Activated CD8-positive, alpha-beta T cell treated with anti-CD3 and anti-CD28 coated beads for 36 hours (primary cell): ENCODE measurements at regions not wholly inside any gene's neighbourhood (a gene's known extent, or its start where the extent isn't known, plus 50 kb on each side); places are given as distances from the start of the nearest gene placed in this dataset.

ENCODE experiments used
- ATAC-seq: fragments of 200-7000 bp; cut with Tn5 transposase; one replicate; pipeline ENCODE4 v1.10.0; 2021; ENCODE audit warnings: mild to moderate bottlenecking, moderate library complexity
- CTCF ChIA-PET: fragments of 350-600 bp; sonication (Branson Sonifier 250); formaldehyde crosslinking; loops from one replicate; lab custom pipeline; 2021; ENCODE audit warnings: antibody characterized with exemption; lab: Charles Lee
- POLR2A ChIA-PET: fragments of 350-600 bp; sonication (Branson Sonifier 250); formaldehyde crosslinking; loops from one replicate; lab custom pipeline; 2021; ENCODE audit warnings: antibody characterized with exemption; lab: Charles Lee
- DNase-seq: peaks from one replicate; pipeline ENCODE4 v3.0.0-alpha.2; 2020
- H3K27ac Mint-ChIP-seq: one replicate; pipeline ENCODE4 v1.8.0; 2021; ENCODE audit warnings: mild to moderate bottlenecking, mixed read lengths
- H3K27me3 Mint-ChIP-seq: one replicate; pipeline ENCODE4 v1.8.0; 2021; ENCODE audit warnings: mixed read lengths
- H3K36me3 Mint-ChIP-seq: one replicate; pipeline ENCODE4 v1.8.0; 2021; ENCODE audit warnings: low read depth, mixed read lengths
- H3K4me1 Mint-ChIP-seq: one replicate; pipeline ENCODE4 v1.8.0; 2021; ENCODE audit warnings: low read depth, mixed read lengths
- H3K4me3 Mint-ChIP-seq: one replicate; pipeline ENCODE4 v1.8.0; 2021; ENCODE audit warnings: mild to moderate bottlenecking, moderate library complexity, mixed read lengths
- H3K9me3 Mint-ChIP-seq: one replicate; pipeline ENCODE4 v1.8.0; 2021; ENCODE audit warnings: mixed read lengths
- intact Hi-C: fragments of 100-400 bp; cut with micrococcal nuclease; formaldehyde crosslinking; loops from one replicate; pipeline ENCODE4 v1.10.0; 2022
- TF ChIP-seq, protein P1 (sequence below): fragments of 200-600 bp; IDR thresholded peaks from one replicate; pipeline ENCODE4 v1.8.0; 2022; ENCODE audit warnings: antibody characterized with exemption, mild to moderate bottlenecking

GRCh38 chr22:48209473-48210197 is 1447.2 kb downstream of the TBC1D22A start:
- no peaks in the 10 kb centered on the region for H3K36me3 Mint-ChIP-seq
- H3K9me3 Mint-ChIP-seq = no peaks in the 10 kb centered on the region
- CTCF ChIA-PET = no interaction called here
- no peak overlapping the region for H3K27ac Mint-ChIP-seq
- DNase-seq (no peak), ATAC-seq (no peak)
- peaks cover 4% of the 10 kb centered on the region for H3K27me3 Mint-ChIP-seq
- H3K4me3 Mint-ChIP-seq = no peak overlapping the region
- intact Hi-C loops = no loop called here
- H3K4me1 Mint-ChIP-seq = no peaks in the 10 kb centered on the region
- TF ChIP-seq, protein P1, sequence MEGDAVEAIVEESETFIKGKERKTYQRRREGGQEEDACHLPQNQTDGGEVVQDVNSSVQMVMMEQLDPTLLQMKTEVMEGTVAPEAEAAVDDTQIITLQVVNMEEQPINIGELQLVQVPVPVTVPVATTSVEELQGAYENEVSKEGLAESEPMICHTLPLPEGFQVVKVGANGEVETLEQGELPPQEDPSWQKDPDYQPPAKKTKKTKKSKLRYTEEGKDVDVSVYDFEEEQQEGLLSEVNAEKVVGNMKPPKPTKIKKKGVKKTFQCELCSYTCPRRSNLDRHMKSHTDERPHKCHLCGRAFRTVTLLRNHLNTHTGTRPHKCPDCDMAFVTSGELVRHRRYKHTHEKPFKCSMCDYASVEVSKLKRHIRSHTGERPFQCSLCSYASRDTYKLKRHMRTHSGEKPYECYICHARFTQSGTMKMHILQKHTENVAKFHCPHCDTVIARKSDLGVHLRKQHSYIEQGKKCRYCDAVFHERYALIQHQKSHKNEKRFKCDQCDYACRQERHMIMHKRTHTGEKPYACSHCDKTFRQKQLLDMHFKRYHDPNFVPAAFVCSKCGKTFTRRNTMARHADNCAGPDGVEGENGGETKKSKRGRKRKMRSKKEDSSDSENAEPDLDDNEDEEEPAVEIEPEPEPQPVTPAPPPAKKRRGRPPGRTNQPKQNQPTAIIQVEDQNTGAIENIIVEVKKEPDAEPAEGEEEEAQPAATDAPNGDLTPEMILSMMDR = no peak
- POLR2A ChIA-PET = no interaction called here

- Mint-ChIP-seq H3K4me1 (no peaks in the 10 kb centered on the region), H3K27ac (no peak overlapping the region), H3K36me3 (no peaks in the 10 kb centered on the region), H3K4me3 (no peak overlapping the region), H3K27me3 (peaks cover 4% of the 10 kb centered on the region), H3K9me3 (no peaks in the 10 kb centered on the region)
- ChIA-PET CTCF (no interaction called here), POLR2A (no interaction called here)
- ATAC-seq (no peak), DNase-seq (no peak)
- TF ChIP-seq, protein P1 = no peak
- intact Hi-C loops = no loop called here
Measured at GRCh38 chr22:48208894-48209293, 1446.4 kb downstream of the TBC1D22A start.

DNA sequence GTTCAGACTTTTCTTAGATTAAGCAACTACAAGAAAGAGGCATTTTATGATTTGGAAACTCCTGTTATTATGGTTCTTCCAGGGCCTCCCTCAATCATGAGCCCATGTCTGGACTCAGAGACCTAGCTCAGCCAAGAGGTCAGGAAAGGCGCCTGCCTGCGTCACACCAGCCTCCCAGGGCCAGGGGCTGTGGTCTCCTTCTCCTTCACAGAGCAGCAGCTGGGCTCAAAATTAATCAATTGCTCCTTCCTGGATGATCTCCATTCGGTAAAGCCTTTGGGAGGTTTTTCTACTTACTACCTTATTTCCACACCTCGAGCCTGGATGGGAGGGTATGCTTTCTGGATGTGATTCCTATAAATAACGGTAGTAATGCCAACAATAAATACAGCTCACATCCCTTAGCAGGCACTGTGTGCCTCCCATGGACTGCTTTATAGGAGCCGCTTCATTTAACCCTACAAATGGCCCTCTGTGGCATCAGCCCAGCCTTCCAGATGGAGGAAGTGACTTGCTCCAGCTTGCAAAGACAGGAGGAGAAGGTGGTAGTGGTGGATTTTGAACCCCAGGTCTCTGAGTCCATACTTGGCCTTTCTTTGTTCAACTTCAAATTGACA is 1445.6 kb downstream of the TBC1D22A start:
- TF ChIP-seq, protein P1 = no peak
- CTCF ChIA-PET = no interaction called here
- DNase-seq (no peak), ATAC-seq (no peak)
- Mint-ChIP-seq H3K4me1 (no peaks in the 10 kb centered on the region), H3K36me3 (no peaks in the 10 kb centered on the region), H3K27me3 (peaks cover 4% of the 10 kb centered on the region), H3K9me3 (no peaks in the 10 kb centered on the region), H3K27ac (no peak overlapping the region), H3K4me3 (no peak overlapping the region)
- POLR2A ChIA-PET = no interaction called here
- intact Hi-C loops = no loop called here

DNA sequence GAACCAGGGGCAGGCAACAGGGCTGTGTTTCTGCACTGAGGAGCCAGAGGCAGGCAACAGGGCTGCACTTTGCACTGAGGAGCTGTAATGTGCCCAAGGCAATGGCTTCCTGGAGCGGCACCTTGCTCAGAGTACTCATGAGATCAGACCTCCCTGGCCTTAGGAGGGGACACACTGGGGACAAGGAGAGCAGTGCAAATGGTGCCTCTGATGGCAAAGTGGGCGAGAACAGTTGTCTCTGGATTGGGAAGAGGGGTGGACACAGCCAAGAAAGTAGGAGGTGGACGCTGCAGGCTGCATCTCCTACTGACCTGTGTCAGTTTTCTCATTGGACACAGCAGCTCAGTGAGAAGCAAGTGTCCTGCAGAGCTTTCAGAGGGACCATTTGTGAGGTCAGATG is 1443.3 kb downstream of the TBC1D22A start:
- no peaks in the 10 kb centered on the region for H3K9me3 Mint-ChIP-seq
- H3K27ac Mint-ChIP-seq = no peak overlapping the region
- H3K27me3 Mint-ChIP-seq = peaks cover 3% of the 10 kb centered on the region
- no peak overlapping the region for H3K4me3 Mint-ChIP-seq
- H3K4me1 Mint-ChIP-seq = no peaks in the 10 kb centered on the region
- no peak for DNase-seq
- TF ChIP-seq, protein P1 = no peak
- CTCF ChIA-PET = no interaction called here
- intact Hi-C loops = no loop called here
- H3K36me3 Mint-ChIP-seq = no peaks in the 10 kb centered on the region
- ATAC-seq = no peak
- POLR2A ChIA-PET = no interaction called here

GRCh38 chr22:48205161-48205560 is 1442.7 kb downstream of the TBC1D22A start:
- DNase-seq = no peak
- Mint-ChIP-seq H3K4me1 (no peaks in the 10 kb centered on the region), H3K27ac (no peak overlapping the region), H3K27me3 (peaks cover 7% of the 10 kb centered on the region), H3K36me3 (no peaks in the 10 kb centered on the region), H3K4me3 (no peak overlapping the region), H3K9me3 (no peaks in the 10 kb centered on the region)
- TF ChIP-seq, protein P1 = no peak
- ChIA-PET POLR2A (no interaction called here), CTCF (no interaction called here)
- ATAC-seq = no peak
- intact Hi-C loops = no loop called here
